ENCODE measurements at regions not wholly inside any gene's neighbourhood (a gene's known extent, or its start where the extent isn't known, plus 50 kb on each side); places are given as distances from the start of the nearest gene placed in this dataset.
"Not testable (repeated sequence)": the region's sequence is repeated elsewhere in the genome, so short reads cannot be mapped to it uniquely, and the experiment has no call there.

- H3K4me3 ChIP-seq (ENCODE audit: low read length) = no peak overlapping the region
- no peaks in the 10 kb centered on the region for H3K27me3 ChIP-seq (ENCODE audit: insufficient read depth, low read length)
- no peaks in the 10 kb centered on the region for H3K9me3 ChIP-seq (ENCODE audit: low read depth, low read length)
- peaks cover 17% of the 10 kb centered on the region for H3K4me1 ChIP-seq (ENCODE audit: insufficient read depth, low read length)
Measured at GRCh38 chr5:74542482-74542881, 98.0 kb downstream of the ENC1 start.

- Histone ChIP-seq H3K4me1 (ENCODE audit: insufficient read depth, low read length) (peaks cover 22% of the 10 kb centered on the region), H3K9me3 (ENCODE audit: low read depth, low read length) (no peaks in the 10 kb centered on the region), H3K4me3 (ENCODE audit: low read length) (no peak overlapping the region), H3K27me3 (ENCODE audit: insufficient read depth, low read length) (no peaks in the 10 kb centered on the region)
Measured at GRCh38 chr5:74541381-74541781, 99.1 kb downstream of the ENC1 start.

GRCh38 chr5:74540622-74541021 is 99.9 kb downstream of the ENC1 start:
- Histone ChIP-seq H3K27me3 (ENCODE audit: insufficient read depth, low read length) (no peaks in the 10 kb centered on the region), H3K4me1 (ENCODE audit: insufficient read depth, low read length) (peaks cover 22% of the 10 kb centered on the region), H3K9me3 (ENCODE audit: low read depth, low read length) (no peaks in the 10 kb centered on the region), H3K4me3 (ENCODE audit: low read length) (no peak overlapping the region)

DNA sequence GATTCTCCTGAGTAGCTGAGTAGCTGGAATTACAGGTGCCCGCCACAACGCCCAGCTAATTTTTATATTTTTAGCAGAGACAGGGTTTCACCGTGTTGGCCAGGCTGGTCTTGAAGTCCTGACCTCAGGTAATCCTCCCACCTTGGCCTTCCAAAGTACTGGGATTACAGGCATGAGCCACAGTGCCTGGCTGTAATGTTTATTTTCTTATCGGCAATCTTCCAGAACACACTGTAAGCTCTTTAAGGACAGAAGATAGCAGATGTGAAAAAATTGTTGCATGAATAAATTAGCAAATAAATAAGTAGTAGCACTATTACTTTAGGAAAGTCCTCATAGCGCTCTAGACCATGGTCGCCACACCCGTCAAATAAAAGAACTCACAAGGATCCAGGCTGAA is 100.5 kb downstream of the ENC1 start:
- H3K4me3 ChIP-seq (ENCODE audit: low read length) = no peak overlapping the region
- no peaks in the 10 kb centered on the region for H3K27me3 ChIP-seq (ENCODE audit: insufficient read depth, low read length)
- H3K9me3 ChIP-seq (ENCODE audit: low read depth, low read length) = peaks cover 1% of the 10 kb centered on the region
- H3K4me1 ChIP-seq (ENCODE audit: insufficient read depth, low read length) = peaks cover 22% of the 10 kb centered on the region

DNA sequence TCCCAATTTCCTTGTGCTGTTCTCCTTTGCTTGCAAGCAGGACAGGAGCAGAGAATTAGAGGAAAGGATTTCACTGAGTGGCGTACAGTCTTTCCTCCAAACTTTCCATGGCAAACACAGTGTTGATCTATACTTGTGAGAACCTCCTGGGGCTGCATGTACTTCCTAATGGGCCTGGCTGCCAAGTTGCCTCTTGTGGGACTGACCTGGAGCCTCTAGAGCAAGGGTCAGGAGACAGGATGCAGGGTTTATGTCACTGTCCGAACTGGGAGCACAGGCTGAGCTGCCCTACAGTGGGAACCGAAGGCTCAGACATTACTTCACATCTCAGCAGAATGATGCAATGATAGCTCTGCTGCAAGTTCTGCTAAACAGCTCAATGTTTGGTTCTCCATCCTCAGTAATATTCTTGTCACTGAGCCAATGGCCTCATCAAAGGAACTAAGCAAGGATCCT is 102.3 kb downstream of the ENC1 start:
- Histone ChIP-seq H3K4me3 (ENCODE audit: low read length) (no peak overlapping the region), H3K4me1 (ENCODE audit: insufficient read depth, low read length) (peaks cover 22% of the 10 kb centered on the region), H3K9me3 (ENCODE audit: low read depth, low read length) (peaks cover 11% of the 10 kb centered on the region), H3K27me3 (ENCODE audit: insufficient read depth, low read length) (no peaks in the 10 kb centered on the region)

DNA sequence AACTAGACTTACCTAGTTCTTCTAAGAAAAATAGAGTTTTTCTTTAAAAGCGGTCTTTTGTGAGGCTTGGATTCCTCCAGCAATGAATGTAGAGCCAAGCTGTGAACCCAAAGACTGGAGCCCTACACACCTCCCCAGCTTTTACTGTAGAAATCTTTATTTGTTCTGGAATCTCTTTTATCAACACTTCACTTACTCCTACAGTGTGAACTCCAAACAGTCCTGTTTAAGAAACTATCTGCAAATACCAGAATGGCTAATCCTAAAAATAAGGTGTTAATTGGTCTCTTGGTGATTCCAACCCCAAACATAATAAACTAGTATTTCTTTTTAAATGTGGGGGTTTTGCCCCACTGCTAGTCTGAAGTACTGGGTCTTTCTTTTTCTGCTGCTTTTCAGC is 103.9 kb downstream of the ENC1 start:
- peaks cover 11% of the 10 kb centered on the region for H3K9me3 ChIP-seq (ENCODE audit: low read depth, low read length)
- H3K27me3 ChIP-seq (ENCODE audit: insufficient read depth, low read length) = no peaks in the 10 kb centered on the region
- H3K4me3 ChIP-seq (ENCODE audit: low read length) = no peak overlapping the region
- peaks cover 22% of the 10 kb centered on the region for H3K4me1 ChIP-seq (ENCODE audit: insufficient read depth, low read length)

DNA sequence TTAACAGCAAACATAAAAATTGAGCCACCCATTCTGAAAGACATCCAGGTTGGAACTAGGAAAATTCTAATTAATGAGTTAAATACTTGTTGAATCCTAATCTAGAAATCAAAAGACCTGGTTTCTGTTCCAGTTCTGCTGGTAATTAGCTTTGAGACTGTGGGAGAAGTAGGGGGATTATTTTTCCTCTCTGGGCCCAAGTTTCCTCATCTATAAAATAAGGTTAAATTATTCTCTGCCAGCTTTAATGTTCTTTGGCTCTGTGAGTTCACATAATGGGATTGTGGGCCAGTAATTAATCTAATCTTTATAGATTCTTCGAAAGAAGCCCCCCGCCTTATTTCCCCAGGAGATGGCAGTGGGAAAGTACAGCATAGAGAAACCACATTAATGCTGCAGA is 104.6 kb downstream of the ENC1 start:
- no peaks in the 10 kb centered on the region for H3K27me3 ChIP-seq (ENCODE audit: insufficient read depth, low read length)
- peaks cover 22% of the 10 kb centered on the region for H3K4me1 ChIP-seq (ENCODE audit: insufficient read depth, low read length)
- no peak overlapping the region for H3K4me3 ChIP-seq (ENCODE audit: low read length)
- peaks cover 11% of the 10 kb centered on the region for H3K9me3 ChIP-seq (ENCODE audit: low read depth, low read length)

- Histone ChIP-seq H3K9me3 (ENCODE audit: low read depth, low read length) (peaks cover 11% of the 10 kb centered on the region), H3K4me1 (ENCODE audit: insufficient read depth, low read length) (peaks cover 22% of the 10 kb centered on the region), H3K4me3 (ENCODE audit: low read length) (no peak overlapping the region), H3K27me3 (ENCODE audit: insufficient read depth, low read length) (no peaks in the 10 kb centered on the region)
Measured at GRCh38 chr5:74534397-74535129, 106.0 kb downstream of the ENC1 start.

GRCh38 chr5:74530326-74531050 is 110.0 kb downstream of the ENC1 start:
- Histone ChIP-seq H3K4me1 (ENCODE audit: insufficient read depth, low read length) (peaks cover 3% of the 10 kb centered on the region), H3K27me3 (ENCODE audit: insufficient read depth, low read length) (no peaks in the 10 kb centered on the region), H3K9me3 (ENCODE audit: low read depth, low read length) (peaks cover 11% of the 10 kb centered on the region), H3K4me3 (ENCODE audit: low read length) (no peak overlapping the region)

DNA sequence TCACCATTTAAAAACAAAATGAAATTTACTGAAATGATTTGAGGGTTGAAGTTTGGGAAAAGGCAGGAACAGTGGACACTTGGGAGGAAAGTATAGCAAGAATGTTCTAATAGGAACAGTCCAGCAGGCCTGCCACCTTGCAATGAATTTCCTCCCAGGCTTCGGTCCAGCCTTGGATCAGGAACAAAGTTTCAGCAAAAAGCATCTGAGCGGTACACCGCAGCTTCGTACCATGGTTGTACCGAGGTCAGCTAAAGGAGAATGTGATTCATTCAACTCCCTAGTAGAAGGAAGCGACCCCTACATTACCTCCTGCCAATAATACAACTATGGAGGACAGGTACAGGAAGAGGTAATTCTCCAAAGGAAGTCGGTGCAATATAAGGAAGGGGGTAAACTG is 111.4 kb downstream of the ENC1 start:
- H3K27me3 ChIP-seq (ENCODE audit: insufficient read depth, low read length) = no peaks in the 10 kb centered on the region
- H3K4me3 ChIP-seq (ENCODE audit: low read length) = no peak overlapping the region
- peaks cover 3% of the 10 kb centered on the region for H3K4me1 ChIP-seq (ENCODE audit: insufficient read depth, low read length)
- H3K9me3 ChIP-seq (ENCODE audit: low read depth, low read length) = peaks cover under 1% of the 10 kb centered on the region

GRCh38 chr5:74526111-74526510 is 114.4 kb downstream of the ENC1 start:
- Histone ChIP-seq H3K27me3 (ENCODE audit: insufficient read depth, low read length) (no peaks in the 10 kb centered on the region), H3K4me3 (ENCODE audit: low read length) (no peak overlapping the region), H3K9me3 (ENCODE audit: low read depth, low read length) (no peaks in the 10 kb centered on the region), H3K4me1 (ENCODE audit: insufficient read depth, low read length) (peaks cover 3% of the 10 kb centered on the region)

GRCh38 chr5:74524767-74525166 is 115.8 kb downstream of the ENC1 start:
- not testable (repeated sequence) for H3K4me1 ChIP-seq (ENCODE audit: insufficient read depth, low read length); H3K4me3 ChIP-seq (ENCODE audit: low read length); H3K9me3 ChIP-seq (ENCODE audit: low read depth, low read length); H3K27me3 ChIP-seq (ENCODE audit: insufficient read depth, low read length)

- not testable (repeated sequence) for H3K4me1 ChIP-seq (ENCODE audit: insufficient read depth, low read length); H3K27me3 ChIP-seq (ENCODE audit: insufficient read depth, low read length); H3K9me3 ChIP-seq (ENCODE audit: low read depth, low read length); H3K4me3 ChIP-seq (ENCODE audit: low read length)
Measured at GRCh38 chr5:74523698-74524097, 116.8 kb downstream of the ENC1 start.

- H3K4me3 ChIP-seq (ENCODE audit: low read length); H3K9me3 ChIP-seq (ENCODE audit: low read depth, low read length); H3K27me3 ChIP-seq (ENCODE audit: insufficient read depth, low read length); H3K4me1 ChIP-seq (ENCODE audit: insufficient read depth, low read length): not testable (repeated sequence)
Measured at GRCh38 chr5:74522838-74523237, 117.7 kb downstream of the ENC1 start.

GRCh38 chr5:74521401-74521800 is 119.1 kb downstream of the ENC1 start:
- Histone ChIP-seq H3K4me1 (ENCODE audit: insufficient read depth, low read length) (no peaks in the 10 kb centered on the region), H3K9me3 (ENCODE audit: low read depth, low read length) (no peaks in the 10 kb centered on the region), H3K27me3 (ENCODE audit: insufficient read depth, low read length) (no peaks in the 10 kb centered on the region), H3K4me3 (ENCODE audit: low read length) (no peak overlapping the region)

DNA sequence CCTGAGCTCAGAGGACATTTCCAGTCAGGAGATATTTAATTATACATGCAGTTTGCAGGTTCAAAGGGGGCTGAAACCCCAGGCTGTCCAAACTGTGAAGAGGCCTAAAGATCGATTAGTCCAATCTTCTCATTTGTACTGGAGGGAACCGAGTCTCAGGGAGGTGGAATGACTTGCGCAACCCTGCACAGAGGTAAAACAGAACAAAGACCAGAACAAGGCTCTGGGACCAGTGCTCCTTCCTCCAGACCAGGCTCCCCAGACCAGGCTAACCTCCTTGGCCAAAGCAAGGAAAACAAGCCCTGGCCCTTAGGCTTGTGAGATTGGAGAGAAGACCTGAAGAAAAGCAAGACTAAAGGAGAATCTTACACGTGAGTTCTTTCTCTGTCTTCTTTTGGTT is 120.8 kb downstream of the ENC1 start:
- no peaks in the 10 kb centered on the region for H3K4me1 ChIP-seq (ENCODE audit: insufficient read depth, low read length)
- H3K4me3 ChIP-seq (ENCODE audit: low read length) = no peak overlapping the region
- H3K9me3 ChIP-seq (ENCODE audit: low read depth, low read length) = no peaks in the 10 kb centered on the region
- no peaks in the 10 kb centered on the region for H3K27me3 ChIP-seq (ENCODE audit: insufficient read depth, low read length)
